HL-60 (cell line): ENCODE measurements at regions not wholly inside any gene's neighbourhood (a gene's known extent, or its start where the extent isn't known, plus 50 kb on each side); places are given as distances from the start of the nearest gene placed in this dataset.

Experiments
- DNase-seq, 2 experiments: peaks; one replicate each; pipeline ENCODE4 v3.0.0-alpha.2; 2010 to 2020; ENCODE audit warnings: low read depth in 1 of 2, low spot score in 1 of 2
- H3K27ac ChIP-seq: fragments of 250-450 bp; sonication (Bioruptor Pico); replicated peaks from 2 replicates; pipeline ENCODE4 v1.5.1; 2020; ENCODE audit warnings: mild to moderate bottlenecking, moderate library complexity
- H3K27me3 ChIP-seq: fragments of 250-450 bp; sonication (Bioruptor Pico); 2 replicates; pipeline ENCODE4 v1.5.1; 2021; ENCODE audit warnings: mild to moderate bottlenecking, moderate library complexity; ENCODE audit not compliant: insufficient read depth, poor library complexity, severe bottlenecking
- H3K4me3 ChIP-seq: replicated peaks from 2 replicates; pipeline ENCODE4 v1.5.1; 2011; ENCODE audit warnings: mild to moderate bottlenecking, control low read depth, low read length; ENCODE audit not compliant: insufficient read depth
- GABPA ChIP-seq: IDR thresholded peaks from 2 replicates; pipeline ENCODE4 v1.6.1; 2012; ENCODE audit warnings: low read depth
- POLR2AphosphoS5 ChIP-seq: IDR thresholded peaks from 2 replicates; pipeline ENCODE4 v1.6.1; 2012; ENCODE audit warnings: low read depth
- SPI1 ChIP-seq: IDR thresholded peaks from 2 replicates; pipeline ENCODE4 v1.6.1; 2012; ENCODE audit warnings: low read depth, mild to moderate bottlenecking, borderline replicate concordance
- TF ChIP-seq, protein P1 (sequence below): IDR thresholded peaks from 2 replicates; pipeline ENCODE4 v1.6.1; 2012; ENCODE audit warnings: low read depth; ENCODE audit not compliant: insufficient replicate concordance
- TF ChIP-seq, protein P2 (sequence below): IDR thresholded peaks from one replicate; pipeline ENCODE4 v1.5.1; 2011; ENCODE audit warnings: low read length, control low read depth, inconsistent platforms; ENCODE audit not compliant: insufficient read depth

DNA sequence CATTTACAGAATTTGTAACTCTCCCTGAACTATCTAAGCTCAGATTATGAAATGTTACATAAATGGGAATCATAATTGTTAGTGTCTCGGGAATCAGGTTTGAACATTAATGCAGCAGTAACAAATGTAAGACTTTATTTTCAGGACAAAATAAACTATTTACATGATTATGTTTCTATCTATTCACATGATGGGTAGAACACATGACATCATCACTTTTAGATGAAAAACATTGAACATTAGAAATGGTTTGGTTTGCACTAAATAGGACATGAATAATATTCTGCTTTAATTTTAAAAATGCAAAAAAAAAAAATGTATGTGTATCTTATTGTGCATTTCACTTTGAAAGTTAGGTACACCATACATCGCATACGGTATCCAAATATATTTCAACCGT lies 745.5 kb upstream of the POT1 start:
- TF ChIP-seq, protein P1, sequence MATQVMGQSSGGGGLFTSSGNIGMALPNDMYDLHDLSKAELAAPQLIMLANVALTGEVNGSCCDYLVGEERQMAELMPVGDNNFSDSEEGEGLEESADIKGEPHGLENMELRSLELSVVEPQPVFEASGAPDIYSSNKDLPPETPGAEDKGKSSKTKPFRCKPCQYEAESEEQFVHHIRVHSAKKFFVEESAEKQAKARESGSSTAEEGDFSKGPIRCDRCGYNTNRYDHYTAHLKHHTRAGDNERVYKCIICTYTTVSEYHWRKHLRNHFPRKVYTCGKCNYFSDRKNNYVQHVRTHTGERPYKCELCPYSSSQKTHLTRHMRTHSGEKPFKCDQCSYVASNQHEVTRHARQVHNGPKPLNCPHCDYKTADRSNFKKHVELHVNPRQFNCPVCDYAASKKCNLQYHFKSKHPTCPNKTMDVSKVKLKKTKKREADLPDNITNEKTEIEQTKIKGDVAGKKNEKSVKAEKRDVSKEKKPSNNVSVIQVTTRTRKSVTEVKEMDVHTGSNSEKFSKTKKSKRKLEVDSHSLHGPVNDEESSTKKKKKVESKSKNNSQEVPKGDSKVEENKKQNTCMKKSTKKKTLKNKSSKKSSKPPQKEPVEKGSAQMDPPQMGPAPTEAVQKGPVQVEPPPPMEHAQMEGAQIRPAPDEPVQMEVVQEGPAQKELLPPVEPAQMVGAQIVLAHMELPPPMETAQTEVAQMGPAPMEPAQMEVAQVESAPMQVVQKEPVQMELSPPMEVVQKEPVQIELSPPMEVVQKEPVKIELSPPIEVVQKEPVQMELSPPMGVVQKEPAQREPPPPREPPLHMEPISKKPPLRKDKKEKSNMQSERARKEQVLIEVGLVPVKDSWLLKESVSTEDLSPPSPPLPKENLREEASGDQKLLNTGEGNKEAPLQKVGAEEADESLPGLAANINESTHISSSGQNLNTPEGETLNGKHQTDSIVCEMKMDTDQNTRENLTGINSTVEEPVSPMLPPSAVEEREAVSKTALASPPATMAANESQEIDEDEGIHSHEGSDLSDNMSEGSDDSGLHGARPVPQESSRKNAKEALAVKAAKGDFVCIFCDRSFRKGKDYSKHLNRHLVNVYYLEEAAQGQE, result no peak
- TF ChIP-seq SPI1, result no peak
- TF ChIP-seq GABPA, result no peak
- no peak for TF ChIP-seq POLR2AphosphoS5
- TF ChIP-seq, protein P2, sequence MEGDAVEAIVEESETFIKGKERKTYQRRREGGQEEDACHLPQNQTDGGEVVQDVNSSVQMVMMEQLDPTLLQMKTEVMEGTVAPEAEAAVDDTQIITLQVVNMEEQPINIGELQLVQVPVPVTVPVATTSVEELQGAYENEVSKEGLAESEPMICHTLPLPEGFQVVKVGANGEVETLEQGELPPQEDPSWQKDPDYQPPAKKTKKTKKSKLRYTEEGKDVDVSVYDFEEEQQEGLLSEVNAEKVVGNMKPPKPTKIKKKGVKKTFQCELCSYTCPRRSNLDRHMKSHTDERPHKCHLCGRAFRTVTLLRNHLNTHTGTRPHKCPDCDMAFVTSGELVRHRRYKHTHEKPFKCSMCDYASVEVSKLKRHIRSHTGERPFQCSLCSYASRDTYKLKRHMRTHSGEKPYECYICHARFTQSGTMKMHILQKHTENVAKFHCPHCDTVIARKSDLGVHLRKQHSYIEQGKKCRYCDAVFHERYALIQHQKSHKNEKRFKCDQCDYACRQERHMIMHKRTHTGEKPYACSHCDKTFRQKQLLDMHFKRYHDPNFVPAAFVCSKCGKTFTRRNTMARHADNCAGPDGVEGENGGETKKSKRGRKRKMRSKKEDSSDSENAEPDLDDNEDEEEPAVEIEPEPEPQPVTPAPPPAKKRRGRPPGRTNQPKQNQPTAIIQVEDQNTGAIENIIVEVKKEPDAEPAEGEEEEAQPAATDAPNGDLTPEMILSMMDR, result no peak

DNA sequence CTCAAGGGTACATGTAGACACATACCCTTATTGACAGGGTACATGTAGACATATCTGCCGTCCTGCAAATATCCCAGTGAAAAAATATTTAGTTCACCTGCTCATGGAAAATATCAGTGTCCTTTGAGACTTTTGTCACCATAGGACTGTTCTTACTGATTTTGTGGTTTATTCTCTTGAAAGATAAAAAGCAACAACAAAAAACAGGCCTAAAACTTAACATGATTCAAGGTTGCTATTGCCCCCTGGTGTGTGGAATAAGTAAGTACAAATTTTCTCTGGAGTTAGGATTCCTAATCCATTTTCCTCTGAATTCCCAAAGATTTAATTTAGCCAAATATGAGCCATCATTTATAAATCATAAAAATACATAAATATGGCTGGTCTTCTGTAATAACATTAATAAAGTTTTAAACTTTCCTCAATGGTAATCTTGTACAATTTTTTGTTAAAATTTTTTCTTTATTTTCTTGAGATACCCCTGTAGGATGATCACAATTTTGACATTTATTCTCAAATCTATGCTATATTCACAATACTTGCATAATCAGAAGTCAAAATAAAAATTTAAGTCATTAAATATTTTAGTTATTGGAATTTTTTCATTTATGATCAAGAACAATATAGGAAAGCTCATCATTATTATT lies 741.4 kb upstream of the POT1 start:
- TF ChIP-seq, protein P2, result peak; percentile 18
- no peak for TF ChIP-seq SPI1
- no peak for TF ChIP-seq POLR2AphosphoS5
- no peak for TF ChIP-seq GABPA
- Histone ChIP-seq H3K4me3 (no peak overlapping the region), H3K27ac (no peak overlapping the region), H3K27me3 (no peaks in the 10 kb centered on the region)
- no peak for DNase-seq

More for the DNA sequence above, 745.5 kb upstream of the POT1 start:
- H3K27ac ChIP-seq, result no peak overlapping the region
- H3K27me3 ChIP-seq, result no peaks in the 10 kb centered on the region
- H3K4me3 ChIP-seq, result no peak overlapping the region
- no peak for DNase-seq

DNA sequence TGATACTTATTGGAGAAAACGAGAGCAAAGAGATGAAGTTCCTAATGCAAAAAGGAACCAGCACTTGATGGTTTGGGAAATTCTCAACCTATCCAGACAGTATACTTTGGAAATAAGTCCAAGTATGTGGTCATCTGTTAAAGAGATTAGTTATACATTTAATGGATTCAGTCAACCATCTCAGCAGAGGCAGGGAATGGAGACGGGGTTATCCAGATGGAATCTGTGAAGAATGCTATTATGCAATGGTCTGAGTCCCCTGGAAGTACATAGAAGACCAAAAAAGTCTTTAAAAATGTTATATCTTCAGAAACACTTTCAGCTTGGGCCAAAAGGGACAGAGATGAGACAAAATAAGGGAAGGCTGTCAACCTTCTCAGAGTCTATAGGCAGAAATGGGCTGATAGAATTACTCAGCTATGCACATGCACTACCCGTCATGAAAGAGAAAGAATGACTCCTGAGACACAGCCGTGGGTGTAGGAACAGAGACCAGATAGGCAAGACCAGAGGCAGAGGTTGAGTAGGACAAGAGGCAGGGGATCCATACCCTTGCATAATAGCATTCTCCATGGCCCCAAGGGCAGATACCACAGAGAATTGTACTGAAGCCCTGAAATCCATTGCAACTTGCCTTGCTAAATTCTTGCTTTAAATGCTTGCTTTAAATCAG lies 738.8 kb upstream of the POT1 start:
- DNase-seq, result no peak
- H3K27ac ChIP-seq, result no peak overlapping the region
- TF ChIP-seq POLR2AphosphoS5 (no peak), SPI1 (no peak), GABPA (no peak)
- TF ChIP-seq, protein P2, result no peak
- TF ChIP-seq, protein P1, result no peak
- H3K4me3 ChIP-seq, result no peak overlapping the region
- no peaks in the 10 kb centered on the region for H3K27me3 ChIP-seq
